ENCODE measurements at regions not wholly inside any gene's neighbourhood (a gene's known extent, or its start where the extent isn't known, plus 50 kb on each side); places are given as distances from the start of the nearest gene placed in this dataset.

- no peak for DNase-seq (ENCODE audit: low read depth)
These were observed 219.6 kb downstream of the PTEN start for GRCh38 chr10:88082806-88083596.

DNA sequence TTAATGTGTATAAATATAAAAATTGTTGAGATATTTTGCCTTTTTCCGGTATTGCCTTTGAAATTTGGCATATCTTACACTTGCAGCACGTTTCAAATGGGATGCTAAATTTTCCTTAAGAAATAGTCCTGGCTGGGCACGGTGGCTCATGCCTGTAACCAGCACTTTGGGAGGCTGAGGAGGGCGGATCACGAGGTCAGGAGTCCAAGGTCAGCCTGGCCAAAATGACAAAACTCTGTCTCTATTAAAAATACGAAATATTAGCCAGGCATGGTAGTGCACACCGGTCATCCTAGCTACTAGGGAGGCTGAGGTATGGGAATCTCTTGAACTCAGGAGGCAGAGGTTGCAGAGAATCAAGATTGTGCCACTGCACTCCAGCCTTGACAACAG is 220.2 kb downstream of the PTEN start:
- DNase-seq (ENCODE audit: low read depth), result no peak

DNA sequence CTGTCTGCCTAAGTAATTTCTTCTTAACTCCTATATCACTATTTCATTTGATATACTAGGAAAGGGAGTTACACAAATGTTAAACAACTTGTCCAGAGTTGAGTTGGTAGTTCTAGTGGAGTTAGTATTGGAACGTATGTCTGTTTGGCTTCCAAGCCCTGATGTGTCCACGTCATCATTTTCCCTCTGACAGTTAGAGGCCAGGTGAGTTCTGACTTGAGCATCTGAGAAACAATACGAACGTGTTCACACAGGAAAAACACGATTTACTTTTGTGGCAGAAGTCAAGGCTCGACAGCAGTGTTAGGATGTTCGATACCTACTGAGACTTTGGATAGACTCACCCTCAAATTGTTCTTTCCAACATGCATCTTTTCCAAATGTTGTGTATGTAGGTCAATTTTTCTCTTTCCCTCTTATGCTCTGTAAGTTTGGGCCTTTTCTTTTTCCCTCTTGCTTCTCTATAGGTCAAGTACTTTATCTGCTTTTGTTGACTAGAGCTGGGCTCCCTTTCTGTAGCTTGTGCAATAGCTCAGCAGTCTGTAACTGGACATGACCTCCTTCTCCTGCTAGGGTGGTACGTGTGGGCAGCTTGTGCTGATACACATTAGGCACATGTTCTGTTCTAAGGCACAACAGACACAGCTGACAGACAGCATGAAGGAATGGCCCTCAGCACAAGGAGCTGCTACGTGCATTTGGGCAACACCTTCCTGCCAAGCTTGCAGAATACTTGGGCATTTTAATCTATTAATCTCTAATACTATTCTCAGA is 222.9 kb downstream of the PTEN start:
- DNase-seq (ENCODE audit: low read depth), result no peak

- no peak for DNase-seq (ENCODE audit: low read depth)
These were observed 225.3 kb downstream of the PTEN start for GRCh38 chr10:88088441-88089340.

DNA sequence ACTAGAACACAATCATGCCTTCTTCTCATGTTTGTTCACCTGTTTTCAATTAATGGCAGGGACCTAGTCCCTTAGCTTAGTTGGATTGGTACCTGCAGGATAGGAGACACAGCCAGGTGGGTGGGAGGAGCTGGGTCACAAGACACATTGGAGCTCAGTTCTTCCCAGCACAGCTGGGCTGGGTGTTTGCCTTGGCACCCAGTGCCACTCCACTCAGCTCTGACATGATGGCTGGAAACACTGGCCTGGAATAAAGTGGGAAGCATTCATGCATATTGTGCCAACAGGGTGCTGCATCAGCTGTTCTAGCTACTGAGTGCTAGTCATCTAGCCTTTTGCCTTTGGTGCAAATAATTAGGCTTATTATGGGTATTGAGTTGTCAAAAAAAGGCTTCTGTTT is 226.1 kb downstream of the PTEN start:
- DNase-seq (ENCODE audit: low read depth), result no peak

- no peak for DNase-seq (ENCODE audit: low read depth)
These were observed 227.3 kb downstream of the PTEN start for GRCh38 chr10:88090568-88091214.

GRCh38 chr10:88091490-88092061 is 228.2 kb downstream of the PTEN start:
- no peak for DNase-seq (ENCODE audit: low read depth)

- no peak for DNase-seq (ENCODE audit: low read depth)
These were observed 228.8 kb downstream of the PTEN start for GRCh38 chr10:88092265-88092664.

DNA sequence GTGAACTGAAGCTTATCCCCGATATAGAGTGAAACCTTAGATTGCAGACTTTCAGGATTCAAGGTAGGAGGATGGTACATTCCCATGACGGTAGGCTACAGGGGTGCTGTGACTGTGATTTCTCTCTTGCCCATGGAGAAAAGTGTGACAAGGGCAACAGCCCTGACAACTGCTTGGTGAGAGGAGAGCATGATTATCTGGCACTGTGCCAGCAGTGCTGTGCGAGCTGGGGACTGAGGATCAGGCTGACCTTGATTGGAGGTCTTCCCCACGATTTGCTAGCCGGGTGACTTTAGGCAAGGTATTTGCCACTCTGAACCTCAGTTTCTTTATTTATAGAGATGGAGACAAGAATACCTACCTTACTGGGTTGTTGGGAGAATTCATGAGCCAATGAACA is 229.5 kb downstream of the PTEN start:
- DNase-seq (ENCODE audit: low read depth), result no peak

GRCh38 chr10:88094795-88095194 is 231.4 kb downstream of the PTEN start:
- DNase-seq (ENCODE audit: low read depth), result no peak

DNA sequence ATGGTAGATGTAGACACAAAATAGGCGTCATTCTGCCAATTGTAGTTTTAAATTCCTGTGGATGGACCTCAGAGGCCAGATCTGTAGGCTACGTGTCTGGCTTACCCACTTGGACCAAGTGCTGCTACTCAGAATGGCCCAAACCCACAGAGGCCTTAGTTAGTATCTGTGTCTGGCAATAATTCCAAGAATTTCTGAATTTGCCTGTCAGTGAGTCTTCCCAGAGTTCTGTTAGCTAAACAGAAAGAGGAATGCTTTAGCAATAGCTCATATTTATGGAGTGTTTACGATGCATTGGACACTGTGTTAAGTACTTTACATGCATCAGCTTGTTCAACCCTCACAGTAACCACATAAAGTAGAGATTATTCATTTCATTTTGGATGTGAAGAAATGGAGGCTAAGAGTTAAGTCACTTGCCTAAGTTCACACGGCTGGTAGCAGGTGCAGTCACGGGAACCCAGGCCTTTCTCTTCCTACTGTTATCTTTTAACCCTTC is 231.8 kb downstream of the PTEN start:
- no peak for DNase-seq (ENCODE audit: low read depth)

GRCh38 chr10:88095778-88096431 is 232.5 kb downstream of the PTEN start:
- no peak for DNase-seq (ENCODE audit: low read depth)

GRCh38 chr10:88097092-88097516 is 233.7 kb downstream of the PTEN start:
- DNase-seq (ENCODE audit: low read depth), result no peak

GRCh38 chr10:88097536-88097935 is 234.1 kb downstream of the PTEN start:
- DNase-seq (ENCODE audit: low read depth), result no peak

- DNase-seq (ENCODE audit: low read depth), result no peak
These were observed 236.9 kb downstream of the PTEN start for GRCh38 chr10:88100281-88100680.

GRCh38 chr10:88101666-88102065 is 238.2 kb downstream of the PTEN start:
- DNase-seq (ENCODE audit: low read depth), result no peak

DNA sequence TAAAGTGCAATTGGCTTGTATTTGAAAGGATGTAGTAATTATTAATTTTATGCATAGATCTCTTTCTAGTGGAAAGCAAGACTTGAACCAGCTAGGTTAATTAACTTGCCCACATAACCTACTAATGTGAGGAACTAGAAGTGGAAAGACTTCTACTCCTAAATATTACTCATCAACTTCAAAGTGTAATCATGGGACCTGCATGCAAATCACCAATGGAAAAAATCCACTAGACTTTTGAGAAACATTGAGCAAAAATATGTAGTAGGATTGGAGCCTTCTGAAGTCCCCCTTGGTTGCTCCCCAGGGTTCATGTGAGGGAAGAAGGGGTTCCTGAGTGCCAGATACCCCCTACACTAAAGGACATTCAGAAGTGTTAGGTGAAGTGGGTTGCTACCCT is 240.2 kb downstream of the PTEN start:
- no peak for DNase-seq (ENCODE audit: low read depth)

- DNase-seq (ENCODE audit: low read depth), result no peak
These were observed 240.8 kb downstream of the PTEN start for GRCh38 chr10:88104223-88104622.

- DNase-seq (ENCODE audit: low read depth), result no peak
These were observed 242.9 kb downstream of the PTEN start for GRCh38 chr10:88106366-88106765.

DNA sequence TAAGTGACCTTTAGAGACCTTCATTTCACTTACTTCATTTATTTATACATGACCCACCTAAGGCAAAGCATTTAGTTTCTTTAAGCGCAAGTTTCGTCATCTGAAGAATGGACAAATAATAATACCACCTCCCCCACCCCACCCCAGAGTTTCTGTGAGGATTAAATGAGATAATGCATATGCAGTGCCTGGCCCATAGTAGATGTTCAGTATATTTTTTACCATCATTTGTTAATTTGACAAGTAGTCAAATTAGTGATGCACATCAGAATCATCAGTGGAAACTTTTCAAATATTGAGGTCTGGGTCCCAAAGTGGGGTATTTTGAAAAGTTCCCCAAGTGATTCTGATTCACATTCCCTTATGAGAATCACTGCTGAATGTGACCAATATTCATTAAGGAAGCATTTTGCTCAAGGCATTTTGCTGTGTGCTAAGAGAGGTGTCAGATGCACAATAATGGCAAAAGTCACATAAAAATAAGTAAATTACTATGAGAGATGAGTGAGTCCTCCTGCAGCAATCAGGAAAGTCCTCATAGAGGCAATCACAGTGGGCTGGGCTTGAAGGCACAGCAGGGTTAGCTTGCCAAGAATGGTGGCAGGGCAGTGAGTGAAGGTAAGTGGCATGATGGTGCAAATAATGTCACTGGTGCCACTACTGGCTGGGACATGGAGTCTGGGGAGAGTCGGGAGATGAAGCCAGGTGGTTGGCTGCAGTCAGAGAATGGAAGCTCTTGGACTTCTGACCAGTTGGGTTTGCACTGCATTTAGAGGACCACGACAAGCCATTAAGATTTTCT is 244.1 kb downstream of the PTEN start:
- DNase-seq (ENCODE audit: low read depth), result no peak
